NB4 (cell line): ENCODE measurements at regions not wholly inside any gene's neighbourhood (a gene's known extent, or its start where the extent isn't known, plus 50 kb on each side); places are given as distances from the start of the nearest gene placed in this dataset.

Source experiments
- MYC ChIP-seq: IDR thresholded peaks from 2 replicates; pipeline ENCODE4 v1.6.1; 2011; ENCODE audit warnings: low read depth, low read length
- POLR2A ChIP-seq: IDR thresholded peaks from 2 replicates; pipeline ENCODE4 v1.6.1; 2011; ENCODE audit warnings: mild to moderate bottlenecking; ENCODE audit not compliant: insufficient read length; ENCODE audit errors: extremely low read depth
- TF ChIP-seq, protein P1 (sequence below): IDR thresholded peaks from one replicate; pipeline ENCODE4 v1.5.1; 2012; ENCODE audit warnings: low read depth, low read length
- TF ChIP-seq, protein P2 (sequence below): IDR thresholded peaks from 2 replicates; pipeline ENCODE4 v1.6.1; 2011; ENCODE audit warnings: low read depth, low read length

DNA sequence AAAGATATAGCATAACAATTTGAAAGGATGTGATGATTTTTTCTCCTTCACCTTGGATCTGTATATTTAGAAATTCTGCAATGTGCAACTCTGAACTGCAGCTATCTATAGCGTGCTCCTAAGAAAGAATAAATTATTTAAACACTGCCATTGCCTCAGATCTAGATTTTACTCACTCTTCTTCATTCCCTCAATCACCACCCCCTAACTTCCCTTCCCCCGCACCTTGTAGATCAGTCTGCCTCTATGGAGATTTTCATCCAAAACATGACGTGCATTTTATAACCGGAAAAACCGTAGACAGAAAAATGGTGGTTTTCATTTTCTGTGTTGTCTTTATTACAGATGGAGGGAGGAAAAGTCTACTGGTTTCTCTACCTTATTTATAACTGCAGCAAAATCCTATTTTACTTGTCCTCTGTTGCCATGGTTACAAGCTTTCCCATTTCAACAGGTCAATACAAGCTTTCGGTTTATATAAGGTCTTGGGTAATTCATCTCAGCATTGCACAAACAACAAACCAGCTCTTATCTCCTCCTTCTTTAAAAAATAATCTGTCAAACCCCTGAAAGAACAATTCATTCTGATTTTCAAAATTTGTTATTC is 480.0 kb downstream of the TAF11L14 start:
- TF ChIP-seq, protein P1, sequence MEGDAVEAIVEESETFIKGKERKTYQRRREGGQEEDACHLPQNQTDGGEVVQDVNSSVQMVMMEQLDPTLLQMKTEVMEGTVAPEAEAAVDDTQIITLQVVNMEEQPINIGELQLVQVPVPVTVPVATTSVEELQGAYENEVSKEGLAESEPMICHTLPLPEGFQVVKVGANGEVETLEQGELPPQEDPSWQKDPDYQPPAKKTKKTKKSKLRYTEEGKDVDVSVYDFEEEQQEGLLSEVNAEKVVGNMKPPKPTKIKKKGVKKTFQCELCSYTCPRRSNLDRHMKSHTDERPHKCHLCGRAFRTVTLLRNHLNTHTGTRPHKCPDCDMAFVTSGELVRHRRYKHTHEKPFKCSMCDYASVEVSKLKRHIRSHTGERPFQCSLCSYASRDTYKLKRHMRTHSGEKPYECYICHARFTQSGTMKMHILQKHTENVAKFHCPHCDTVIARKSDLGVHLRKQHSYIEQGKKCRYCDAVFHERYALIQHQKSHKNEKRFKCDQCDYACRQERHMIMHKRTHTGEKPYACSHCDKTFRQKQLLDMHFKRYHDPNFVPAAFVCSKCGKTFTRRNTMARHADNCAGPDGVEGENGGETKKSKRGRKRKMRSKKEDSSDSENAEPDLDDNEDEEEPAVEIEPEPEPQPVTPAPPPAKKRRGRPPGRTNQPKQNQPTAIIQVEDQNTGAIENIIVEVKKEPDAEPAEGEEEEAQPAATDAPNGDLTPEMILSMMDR, result no peak
- TF ChIP-seq POLR2A (no peak), MYC (no peak)
- TF ChIP-seq, protein P2, sequence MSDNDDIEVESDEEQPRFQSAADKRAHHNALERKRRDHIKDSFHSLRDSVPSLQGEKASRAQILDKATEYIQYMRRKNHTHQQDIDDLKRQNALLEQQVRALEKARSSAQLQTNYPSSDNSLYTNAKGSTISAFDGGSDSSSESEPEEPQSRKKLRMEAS, result no peak
